HG02884 (cell line): ENCODE measurements at regions not wholly inside any gene's neighbourhood (a gene's known extent, or its start where the extent isn't known, plus 50 kb on each side); places are given as distances from the start of the nearest gene placed in this dataset.
A peak's percentile ranks its signal among the peaks of the same experiment; 100 is the strongest.
"Not testable (repeated sequence)": the region's sequence is repeated elsewhere in the genome, so short reads cannot be mapped to it uniquely, and the experiment has no call there.

ENCODE experiments used
- ATAC-seq: cut with Tn5 transposase; IDR thresholded peaks from one replicate; pipeline ENCODE4 v1.9.1; 2021; ENCODE audit warnings: mild to moderate bottlenecking, moderate library complexity; ENCODE audit not compliant: unreplicated experiment

DNA sequence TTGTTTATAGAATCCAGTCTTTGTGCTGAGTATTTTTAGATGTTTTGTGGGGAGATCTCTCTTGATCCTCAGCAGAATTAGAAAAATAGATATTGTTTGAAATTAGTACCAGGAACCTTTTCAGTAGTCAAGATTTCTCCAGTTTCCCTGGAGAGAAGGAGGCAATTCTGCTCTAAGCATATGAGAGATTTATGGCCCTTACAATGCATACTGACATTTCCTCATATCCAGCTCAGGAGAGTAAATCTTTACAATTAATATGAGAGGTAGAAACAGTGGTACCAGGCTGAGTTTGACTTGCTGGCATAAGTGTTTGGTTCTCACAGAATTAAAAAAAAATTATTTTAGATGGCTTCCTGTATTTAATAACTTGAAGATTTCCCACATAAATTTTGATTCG, 239.1 kb upstream of the SGO1 start:
- ATAC-seq: no peak

GRCh38 chr3:20424086-20424485, 238.1 kb upstream of the SGO1 start:
- no peak for ATAC-seq

DNA sequence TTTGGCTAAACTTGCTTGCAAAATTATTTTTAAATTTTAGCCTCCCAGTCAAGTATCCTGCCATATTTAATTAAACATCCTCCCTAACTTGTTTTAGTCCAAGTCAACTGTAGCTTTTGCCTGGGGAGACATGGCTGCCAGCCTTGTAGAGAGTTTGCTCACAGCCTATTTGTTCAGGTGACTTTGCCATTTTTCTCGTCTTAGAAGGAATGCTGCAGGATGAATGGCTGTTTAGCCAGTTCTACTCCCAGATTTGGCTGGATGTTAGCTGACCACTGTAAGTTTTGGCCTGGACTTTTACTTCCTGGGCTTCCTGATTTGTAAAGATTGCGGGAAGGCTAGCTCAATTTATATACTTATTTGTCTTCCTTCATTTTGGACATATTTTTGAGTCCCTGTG, 236.4 kb upstream of the SGO1 start:
- ATAC-seq: no peak

GRCh38 chr3:20417388-20418108, 231.5 kb upstream of the SGO1 start:
- ATAC-seq: no peak

DNA sequence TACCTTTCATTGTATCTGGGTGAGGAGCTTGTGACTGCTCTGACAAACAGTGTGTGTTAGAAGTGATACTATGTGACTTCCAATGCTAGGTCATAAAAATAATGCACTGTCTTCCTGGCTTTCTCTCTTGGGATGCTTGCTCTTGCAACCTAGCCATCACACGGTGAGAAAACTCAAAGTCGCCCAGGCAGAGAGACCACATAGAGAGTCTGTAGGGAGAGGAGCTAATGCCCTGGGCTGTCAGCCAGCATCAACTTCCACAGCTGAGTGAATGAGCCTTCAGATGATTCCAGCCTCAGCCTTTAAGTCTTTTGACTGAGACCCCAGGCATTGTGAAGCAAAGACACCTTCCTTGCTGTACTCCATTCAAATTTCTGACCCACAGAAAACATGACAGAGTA, 220.6 kb upstream of the SGO1 start:
- ATAC-seq: no peak

DNA sequence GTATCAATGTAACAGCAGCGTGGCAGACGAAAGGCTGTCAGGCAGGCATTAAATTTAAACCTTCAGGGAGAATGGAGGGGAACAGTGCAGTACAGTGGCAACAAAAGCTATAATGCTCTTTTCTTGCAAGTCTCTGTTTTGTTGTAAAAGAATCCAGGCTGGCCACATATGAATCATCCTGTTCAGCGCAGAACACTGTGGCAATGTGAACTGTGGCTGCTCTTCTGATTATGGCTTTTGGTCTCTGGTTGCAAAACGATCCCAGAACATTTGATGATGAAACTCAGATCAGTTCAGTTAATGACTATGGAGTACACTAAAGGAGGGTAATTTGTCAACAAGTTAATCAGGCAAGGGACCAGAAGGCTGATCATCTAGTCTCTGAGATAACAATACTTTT, 219.7 kb upstream of the SGO1 start:
- no peak for ATAC-seq

GRCh38 chr3:20405231-20405630, 219.2 kb upstream of the SGO1 start:
- no peak for ATAC-seq

DNA sequence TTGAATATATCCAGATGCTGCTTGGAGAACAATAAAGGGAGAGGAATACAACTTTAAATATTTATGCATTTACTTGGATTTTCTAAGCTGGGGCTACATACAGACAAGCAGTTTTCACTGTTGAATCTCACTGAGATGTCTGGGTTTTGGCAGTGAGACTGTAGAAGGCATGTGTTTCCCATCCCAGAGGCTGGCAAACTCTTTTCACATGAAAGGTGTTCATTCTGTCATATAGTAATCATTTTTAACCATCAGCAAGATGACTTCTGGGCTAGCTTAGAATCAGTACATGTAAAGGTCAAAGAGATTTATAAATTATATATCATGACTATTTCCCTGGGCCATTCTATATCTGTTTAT, 218.7 kb upstream of the SGO1 start:
- no peak for ATAC-seq

DNA sequence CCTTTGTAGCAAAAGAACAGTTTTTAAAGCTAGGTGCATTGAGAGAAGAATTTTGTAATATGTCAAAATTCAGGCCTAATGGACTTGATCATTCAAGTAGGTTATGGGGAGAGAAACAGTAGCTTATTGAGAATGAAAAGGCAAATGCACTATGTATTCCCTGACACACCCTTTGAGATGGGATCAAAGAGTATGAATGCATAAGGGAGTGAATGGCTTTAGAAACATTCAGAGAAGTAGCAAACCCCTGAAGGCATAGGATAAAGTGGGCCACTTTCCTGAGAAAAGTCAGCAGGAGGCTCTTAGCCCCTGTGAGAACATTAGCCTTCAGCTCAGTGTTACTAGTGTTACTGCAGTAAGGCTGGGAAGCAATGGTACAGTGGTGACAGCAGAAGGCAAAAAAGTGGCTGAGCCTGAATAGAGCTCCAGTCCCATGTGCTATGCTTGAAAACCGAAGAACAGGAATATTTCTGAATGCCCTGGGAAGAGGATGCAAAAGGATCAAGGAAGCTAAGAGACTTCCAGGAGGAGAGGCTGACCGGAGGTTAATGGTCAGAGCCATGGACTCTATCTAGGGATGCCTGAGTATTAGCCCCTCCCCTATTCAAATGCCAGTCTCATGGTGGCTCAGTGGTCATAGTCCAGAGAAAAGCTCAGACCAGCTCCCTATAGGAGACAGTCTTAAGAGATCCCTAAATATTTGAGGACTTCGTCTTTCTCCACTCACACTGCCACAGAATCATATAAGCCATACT, 218.2 kb upstream of the SGO1 start:
- no peak for ATAC-seq

DNA sequence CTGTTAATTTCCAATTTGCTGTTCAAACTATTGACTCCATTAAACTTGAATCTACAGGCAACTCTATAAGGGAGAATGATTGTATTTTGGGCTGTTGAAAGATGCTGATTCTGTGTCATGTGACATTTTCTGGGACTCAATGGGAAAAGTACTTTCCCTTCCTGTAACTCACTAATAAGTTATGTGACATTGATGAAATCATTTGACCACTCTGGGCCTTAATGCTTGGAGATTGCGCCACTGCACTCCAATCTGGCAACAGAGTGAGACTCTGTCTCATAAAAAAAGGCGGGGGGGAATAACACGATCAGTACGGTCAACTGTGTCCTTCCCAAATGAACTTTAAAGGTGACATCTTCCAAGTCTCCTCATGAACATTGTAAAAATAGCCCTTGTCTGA, 215.2 kb upstream of the SGO1 start:
- no peak for ATAC-seq

DNA sequence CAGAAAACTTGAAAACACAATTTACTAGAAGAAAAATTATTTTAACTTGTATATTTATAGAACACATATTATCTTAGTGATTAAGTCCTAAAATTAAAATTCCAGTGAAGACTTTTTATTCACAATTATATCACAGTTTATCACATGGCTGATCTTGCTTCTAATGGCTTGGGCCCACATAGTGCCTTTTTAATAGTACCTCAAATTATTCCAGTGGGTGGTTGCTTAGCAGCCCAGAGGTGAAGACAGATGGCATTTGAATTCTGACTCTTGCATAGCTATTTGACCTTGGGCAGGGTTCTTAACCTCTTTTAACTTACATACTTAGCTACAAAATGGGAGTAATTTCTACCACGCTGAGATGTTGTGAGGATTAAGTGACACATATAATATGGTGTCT, 214.7 kb upstream of the SGO1 start:
- ATAC-seq: no peak

GRCh38 chr3:20400281-20400680, 214.3 kb upstream of the SGO1 start:
- no peak for ATAC-seq

- ATAC-seq: no peak
Measured at GRCh38 chr3:20396335-20396734, 210.3 kb upstream of the SGO1 start.

GRCh38 chr3:20395692-20396091, 209.7 kb upstream of the SGO1 start:
- ATAC-seq: no peak

DNA sequence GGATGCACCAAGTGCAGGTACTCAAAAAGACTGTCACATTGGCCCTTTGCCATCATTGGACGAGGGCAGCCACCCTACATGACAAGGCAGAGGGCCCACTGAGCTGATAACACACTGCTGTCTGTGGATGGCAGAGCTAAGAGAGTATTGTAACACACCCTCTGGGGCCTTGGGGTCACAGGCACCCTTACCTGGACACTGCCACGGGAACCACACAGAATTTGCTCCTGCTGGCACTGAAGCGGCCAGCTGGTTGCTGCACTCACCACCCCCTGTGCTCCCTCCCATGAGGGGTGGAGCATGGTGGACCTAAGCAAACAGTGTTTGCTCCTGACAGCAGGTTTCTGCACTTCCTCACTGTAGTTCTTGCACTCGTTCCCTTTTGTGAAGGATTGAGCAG, 208.2 kb upstream of the SGO1 start:
- ATAC-seq: no peak

GRCh38 chr3:20391644-20392043, 205.6 kb upstream of the SGO1 start:
- ATAC-seq: no peak

GRCh38 chr3:20388971-20389370, 203.0 kb upstream of the SGO1 start:
- no peak for ATAC-seq

DNA sequence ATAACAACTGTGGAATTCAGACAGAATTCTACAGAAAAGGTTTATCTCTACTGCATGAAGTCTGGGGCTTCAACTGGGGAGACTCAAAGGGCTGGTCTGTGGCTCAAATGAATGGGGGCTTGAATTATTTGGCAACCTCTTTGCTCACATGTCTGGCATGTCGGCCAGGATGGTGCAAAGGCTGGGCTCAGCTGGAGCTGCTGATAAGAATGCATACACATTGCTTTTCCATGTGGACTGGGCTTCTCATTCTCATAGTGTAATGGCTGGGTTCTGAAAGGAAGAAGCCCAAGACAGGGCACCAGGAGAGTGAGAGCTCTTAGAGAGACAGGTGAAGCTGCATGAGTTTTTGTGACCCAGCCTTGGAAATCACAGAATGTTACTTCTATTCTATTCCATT, 194.3 kb upstream of the SGO1 start:
- no peak for ATAC-seq

- no peak for ATAC-seq
Measured at GRCh38 chr3:20378315-20378714, 192.3 kb upstream of the SGO1 start.

- ATAC-seq: no peak
Measured at GRCh38 chr3:20376665-20377217, 190.7 kb upstream of the SGO1 start.

DNA sequence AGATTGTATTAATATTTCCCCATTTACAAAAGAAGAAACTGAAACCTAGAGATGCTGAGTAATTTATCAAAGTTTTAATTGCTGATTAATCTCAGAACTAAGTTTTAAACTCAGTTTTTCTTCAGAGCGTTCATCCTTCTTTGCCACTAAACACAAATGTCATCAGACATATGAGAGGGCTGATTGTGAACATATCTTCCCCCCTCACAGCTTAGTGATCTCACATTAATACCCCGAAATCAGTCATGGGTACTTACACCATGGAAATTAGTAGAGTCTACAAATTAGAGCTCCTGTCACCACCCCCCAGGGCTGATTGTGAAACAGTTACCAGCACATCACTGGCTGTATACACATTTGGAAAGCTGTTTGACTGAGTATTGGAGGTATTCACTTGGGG, 189.3 kb upstream of the SGO1 start:
- ATAC-seq: peak; percentile 69

DNA sequence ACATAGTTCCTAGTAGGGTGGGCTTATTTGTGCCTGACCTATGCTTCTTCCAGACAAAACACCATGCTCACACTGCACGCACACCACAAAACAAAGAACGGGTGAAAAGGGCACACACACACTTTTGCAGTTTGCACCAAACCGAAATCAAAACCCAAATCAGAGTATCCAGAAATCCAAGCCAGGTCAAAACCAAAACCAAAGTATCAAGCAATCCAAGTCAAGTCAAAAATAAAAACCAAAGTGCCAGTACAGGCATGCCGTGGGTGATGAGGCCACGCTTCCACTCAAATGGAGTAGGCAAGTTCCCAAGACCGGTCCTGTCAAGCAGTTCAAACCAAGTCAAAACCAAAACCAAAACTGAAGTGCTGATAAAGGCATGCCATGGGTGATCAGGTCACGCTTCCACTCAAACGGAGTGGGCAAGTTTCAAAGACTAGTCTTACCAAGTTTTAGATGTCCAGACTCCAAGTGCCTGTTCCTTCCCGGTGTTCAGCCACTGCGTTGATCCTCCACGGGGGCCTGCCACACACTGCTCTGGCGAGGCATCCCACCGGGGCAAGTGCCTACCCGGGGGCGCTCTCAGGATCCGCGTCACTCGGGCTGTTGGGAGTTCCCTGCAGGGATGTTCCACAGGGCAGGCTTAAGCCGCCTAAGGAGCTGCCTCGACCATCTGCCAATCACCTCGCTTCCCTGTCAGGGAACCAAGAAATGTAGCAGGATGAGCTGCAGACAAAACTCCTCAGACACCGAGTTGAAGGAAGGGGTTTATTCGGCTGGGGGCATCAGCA, 184.5 kb upstream of the SGO1 start:
- not testable (repeated sequence) for ATAC-seq
